Fibroblast of villous mesenchyme (primary cell): ENCODE measurements at regions not wholly inside any gene's neighbourhood (a gene's known extent, or its start where the extent isn't known, plus 50 kb on each side); places are given as distances from the start of the nearest gene placed in this dataset.

Source experiments
- DNase-seq: peaks from one replicate; pipeline ENCODE4 v3.0.0-alpha.2; 2010; ENCODE audit warnings: low read depth
- H3K4me3 ChIP-seq: 2 replicates; pipeline ENCODE4 v1.5.1; 2011; ENCODE audit warnings: low read depth, mild to moderate bottlenecking, low read length
- CTCF ChIP-seq: IDR thresholded peaks from 2 replicates; pipeline ENCODE4 v1.5.1; 2012; ENCODE audit warnings: low read depth, mild to moderate bottlenecking, low read length; ENCODE audit not compliant: insufficient read depth

DNA sequence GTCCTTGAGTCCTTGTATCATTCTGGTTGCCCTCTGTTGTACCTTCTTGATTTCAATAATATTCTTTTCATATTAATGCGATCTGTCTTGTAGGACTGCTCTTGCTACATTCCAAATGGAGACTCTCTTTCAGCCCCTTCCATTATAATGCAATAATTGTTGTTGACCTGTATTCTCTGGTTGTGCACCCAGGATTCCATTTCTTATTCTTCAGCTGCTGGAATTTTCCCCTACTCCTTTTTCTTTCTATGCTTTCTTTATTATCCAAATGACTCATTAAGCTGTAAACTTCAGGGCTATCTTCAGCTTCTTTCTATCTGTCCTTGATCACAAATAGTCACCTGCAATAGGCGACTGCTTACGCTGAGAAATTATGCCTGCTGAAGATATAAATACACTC, 321.5 kb downstream of the SATB1 start:
- DNase-seq: no peak
- no peak for TF ChIP-seq CTCF
- H3K4me3 ChIP-seq: no peak overlapping the region

DNA sequence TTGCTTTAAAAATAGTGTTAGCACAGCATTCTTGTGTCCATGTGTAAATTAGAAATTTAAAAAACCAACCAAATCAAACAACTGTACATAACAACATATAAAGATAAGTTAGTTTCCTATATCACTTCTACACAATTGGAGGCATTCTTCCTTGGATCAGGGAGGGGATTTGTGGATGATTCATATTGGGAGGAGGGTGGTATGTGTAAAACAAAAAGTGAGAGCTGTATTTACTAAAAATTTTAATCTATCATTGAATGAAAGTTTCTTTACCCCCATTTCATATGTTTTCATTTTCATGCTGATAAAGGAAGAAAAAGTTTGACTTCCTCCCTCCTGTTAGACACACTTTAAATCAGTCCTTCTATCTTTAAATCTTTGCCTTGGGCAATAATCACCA, 325.0 kb downstream of the SATB1 start:
- TF ChIP-seq CTCF: no peak
- no peak for DNase-seq
- no peak overlapping the region for H3K4me3 ChIP-seq

- no peak for DNase-seq
- no peak overlapping the region for H3K4me3 ChIP-seq
- no peak for TF ChIP-seq CTCF
These were observed 325.5 kb downstream of the SATB1 start for GRCh38 chr3:18099611-18100010.

GRCh38 chr3:18098960-18099587, 326.1 kb downstream of the SATB1 start:
- TF ChIP-seq CTCF: no peak
- H3K4me3 ChIP-seq: no peak overlapping the region
- DNase-seq: peak; percentile 18

GRCh38 chr3:18097989-18098388, 327.1 kb downstream of the SATB1 start:
- DNase-seq: no peak
- TF ChIP-seq CTCF: no peak
- no peak overlapping the region for H3K4me3 ChIP-seq

DNA sequence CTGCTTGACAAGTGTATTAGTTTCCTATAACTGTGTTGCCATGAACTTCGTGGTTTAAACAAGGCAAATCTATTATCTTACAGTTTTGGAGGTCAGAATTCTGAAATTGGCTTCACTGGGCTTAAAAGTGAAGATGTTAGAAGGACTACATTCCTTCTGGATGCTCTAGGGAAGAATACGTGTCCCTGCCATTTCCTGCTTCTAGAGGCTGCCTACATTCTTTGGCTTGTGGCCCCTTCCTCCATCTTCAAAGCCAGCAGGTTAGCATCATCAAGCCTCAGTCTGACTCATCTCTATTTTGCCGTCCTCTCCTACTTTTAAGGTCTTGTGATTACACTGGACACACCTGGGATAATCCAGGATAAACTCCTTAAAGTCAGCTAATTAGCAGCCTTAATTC, 327.7 kb downstream of the SATB1 start:
- no peak overlapping the region for H3K4me3 ChIP-seq
- DNase-seq: no peak
- TF ChIP-seq CTCF: no peak

DNA sequence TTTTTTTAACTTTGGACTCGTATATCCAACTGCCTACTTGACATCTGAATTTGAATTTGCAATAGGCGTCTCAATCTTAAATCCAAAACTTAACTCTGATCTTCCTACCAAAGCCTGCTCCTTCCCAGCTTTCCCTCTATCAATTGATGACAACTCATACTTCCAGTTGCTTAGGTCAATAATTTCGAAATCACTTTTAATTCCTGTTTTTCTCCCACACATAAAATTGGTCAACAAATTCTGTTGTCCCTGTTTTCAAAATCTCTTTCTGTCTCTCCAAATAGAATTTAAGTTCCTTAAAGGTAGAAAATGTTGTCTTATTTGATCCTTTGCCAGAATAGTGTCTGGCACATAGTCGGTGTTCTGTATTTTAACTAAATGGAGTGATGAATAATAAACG, 332.4 kb downstream of the SATB1 start:
- TF ChIP-seq CTCF: no peak
- no peak for DNase-seq
- no peak overlapping the region for H3K4me3 ChIP-seq
